Brain microvascular endothelial cell (primary cell): ENCODE measurements at regions not wholly inside any gene's neighbourhood (a gene's known extent, or its start where the extent isn't known, plus 50 kb on each side); places are given as distances from the start of the nearest gene placed in this dataset.

Experiments
- DNase-seq: peaks from one replicate; pipeline ENCODE4 v3.0.0-alpha.2; 2020
- H3K27ac ChIP-seq: fragments of 250-450 bp; sonication (Bioruptor Pico); 2 replicates; pipeline ENCODE4 v1.5.1; 2020; ENCODE audit warnings: mild to moderate bottlenecking, moderate library complexity
- H3K27me3 ChIP-seq: fragments of 250-450 bp; sonication (Bioruptor Pico); replicated peaks from 2 replicates; pipeline ENCODE4 v1.5.1; 2020; ENCODE audit warnings: mild to moderate bottlenecking
- H3K36me3 ChIP-seq: fragments of 250-450 bp; sonication (Bioruptor Pico); replicated peaks from 2 replicates; pipeline ENCODE4 v1.5.1; 2020; ENCODE audit warnings: mild to moderate bottlenecking
- H3K4me3 ChIP-seq: 2 replicates; pipeline ENCODE4 v1.5.1; 2011; ENCODE audit warnings: low read depth, mild to moderate bottlenecking, control low read depth, low read length, moderate library complexity
- CTCF ChIP-seq: IDR thresholded peaks from 2 replicates; pipeline ENCODE4 v1.5.1; 2011; ENCODE audit warnings: low read depth, mild to moderate bottlenecking, moderate library complexity, low read length, control low read depth, inconsistent platforms; ENCODE audit errors: missing control alignments
- in situ Hi-C: cut with HindIII; loops from 2 replicates; pipeline ENCODE4 v1.10.0; 2017; ENCODE audit warnings: low sequenced_read_pairs, low pct_ligation_motif_present

- no peak overlapping the region for H3K4me3 ChIP-seq
- no peak for TF ChIP-seq CTCF
- in situ Hi-C loops = no loop called here
- no peak overlapping the region for H3K27ac ChIP-seq
- no peaks in the 10 kb centered on the region for H3K36me3 ChIP-seq
- no peak for DNase-seq
- no peaks in the 10 kb centered on the region for H3K27me3 ChIP-seq
Measured at GRCh38 chr2:59969161-59969560, 584.3 kb downstream of the BCL11A start.

GRCh38 chr2:59968441-59968840 is 585.0 kb downstream of the BCL11A start:
- Histone ChIP-seq H3K36me3 (no peaks in the 10 kb centered on the region), H3K27ac (no peak overlapping the region), H3K27me3 (no peaks in the 10 kb centered on the region), H3K4me3 (no peak overlapping the region)
- no peak for TF ChIP-seq CTCF
- in situ Hi-C loops = no loop called here
- no peak for DNase-seq

- no peak for DNase-seq
- no peaks in the 10 kb centered on the region for H3K36me3 ChIP-seq
- no peaks in the 10 kb centered on the region for H3K27me3 ChIP-seq
- no peak overlapping the region for H3K4me3 ChIP-seq
- TF ChIP-seq CTCF = no peak
- in situ Hi-C loops = no loop called here
- H3K27ac ChIP-seq = no peak overlapping the region
Measured at GRCh38 chr2:59967691-59968090, 585.8 kb downstream of the BCL11A start.

DNA sequence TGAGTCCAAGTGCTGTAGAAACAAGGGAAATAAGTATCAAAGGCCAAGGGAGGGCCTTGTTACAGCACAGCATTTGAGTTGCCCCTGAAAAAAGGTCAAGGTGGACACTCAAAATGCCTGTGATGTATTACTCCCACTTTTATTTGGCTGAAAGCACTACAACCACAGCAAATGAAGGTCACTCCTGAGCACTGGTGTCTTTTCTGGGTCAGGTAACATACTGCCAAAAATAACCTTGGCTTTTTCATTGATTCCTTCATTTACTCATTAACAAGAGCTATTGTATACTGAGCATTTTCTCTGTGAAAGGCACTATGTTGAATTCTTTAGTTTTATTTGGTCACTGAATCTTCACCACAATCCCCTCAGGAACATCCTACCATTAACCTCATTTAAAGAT is 590.3 kb downstream of the BCL11A start:
- Histone ChIP-seq H3K36me3 (no peaks in the 10 kb centered on the region), H3K4me3 (no peak overlapping the region)
- in situ Hi-C loops = no loop called here

GRCh38 chr2:59961746-59962145 is 591.7 kb downstream of the BCL11A start:
- Histone ChIP-seq H3K36me3 (no peaks in the 10 kb centered on the region), H3K4me3 (no peak overlapping the region), H3K27me3 (no peaks in the 10 kb centered on the region), H3K27ac (no peak overlapping the region)
- in situ Hi-C loops = no loop called here
- DNase-seq = no peak
- no peak for TF ChIP-seq CTCF

More for the DNA sequence above, 590.3 kb downstream of the BCL11A start:
- Histone ChIP-seq H3K27ac (no peak overlapping the region), H3K27me3 (no peaks in the 10 kb centered on the region)
- no peak for DNase-seq
- no peak for TF ChIP-seq CTCF

GRCh38 chr2:59959944-59960343 is 593.5 kb downstream of the BCL11A start:
- H3K27ac ChIP-seq = no peak overlapping the region
- H3K36me3 ChIP-seq = no peaks in the 10 kb centered on the region
- in situ Hi-C loops = no loop called here
- TF ChIP-seq CTCF = no peak
- no peaks in the 10 kb centered on the region for H3K27me3 ChIP-seq
- H3K4me3 ChIP-seq = no peak overlapping the region
- no peak for DNase-seq
